Astrocyte of the spinal cord (primary cell): ENCODE measurements at regions not wholly inside any gene's neighbourhood (a gene's known extent, or its start where the extent isn't known, plus 50 kb on each side); places are given as distances from the start of the nearest gene placed in this dataset.

Source experiments
- DNase-seq: peaks from one replicate; pipeline ENCODE4 v3.0.0; 2011; ENCODE audit warnings: low read depth, low spot score
- H3K4me3 ChIP-seq: 2 replicates; pipeline ENCODE4 v1.5.1; 2011; ENCODE audit warnings: low read depth, mild to moderate bottlenecking, low read length, moderate library complexity
- CTCF ChIP-seq: IDR thresholded peaks from 2 replicates; pipeline ENCODE4 v1.5.1; 2012; ENCODE audit warnings: low read depth, mild to moderate bottlenecking, low read length, inconsistent platforms
- in situ Hi-C: cut with HindIII; loops from 2 replicates; pipeline ENCODE4 v1.10.0; 2017; ENCODE audit warnings: low sequenced_read_pairs

DNA sequence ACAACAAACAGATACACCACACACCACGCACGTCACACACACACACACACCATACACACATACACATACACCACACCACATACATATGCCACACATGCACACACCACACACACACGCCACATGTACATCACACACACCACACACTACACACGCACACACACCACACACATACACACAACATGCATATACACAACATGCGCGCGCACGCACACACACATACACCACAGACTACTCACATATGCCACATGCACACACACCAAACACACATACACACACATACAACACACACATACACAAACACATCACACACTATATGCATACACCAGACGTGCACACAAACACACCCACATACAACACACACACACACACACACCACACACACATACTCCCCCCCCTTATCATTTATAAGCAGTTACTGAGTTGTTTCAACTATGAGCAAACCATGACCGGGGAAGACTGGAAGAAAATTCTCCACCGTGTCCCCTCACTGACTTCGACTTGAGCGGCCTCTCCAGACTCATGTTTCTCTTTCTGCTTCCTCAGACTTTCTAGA, 126.7 kb upstream of the IQSEC1 start:
- no peak overlapping the region for H3K4me3 ChIP-seq
- in situ Hi-C loops = no loop called here
- DNase-seq = no peak
- TF ChIP-seq CTCF = no peak

DNA sequence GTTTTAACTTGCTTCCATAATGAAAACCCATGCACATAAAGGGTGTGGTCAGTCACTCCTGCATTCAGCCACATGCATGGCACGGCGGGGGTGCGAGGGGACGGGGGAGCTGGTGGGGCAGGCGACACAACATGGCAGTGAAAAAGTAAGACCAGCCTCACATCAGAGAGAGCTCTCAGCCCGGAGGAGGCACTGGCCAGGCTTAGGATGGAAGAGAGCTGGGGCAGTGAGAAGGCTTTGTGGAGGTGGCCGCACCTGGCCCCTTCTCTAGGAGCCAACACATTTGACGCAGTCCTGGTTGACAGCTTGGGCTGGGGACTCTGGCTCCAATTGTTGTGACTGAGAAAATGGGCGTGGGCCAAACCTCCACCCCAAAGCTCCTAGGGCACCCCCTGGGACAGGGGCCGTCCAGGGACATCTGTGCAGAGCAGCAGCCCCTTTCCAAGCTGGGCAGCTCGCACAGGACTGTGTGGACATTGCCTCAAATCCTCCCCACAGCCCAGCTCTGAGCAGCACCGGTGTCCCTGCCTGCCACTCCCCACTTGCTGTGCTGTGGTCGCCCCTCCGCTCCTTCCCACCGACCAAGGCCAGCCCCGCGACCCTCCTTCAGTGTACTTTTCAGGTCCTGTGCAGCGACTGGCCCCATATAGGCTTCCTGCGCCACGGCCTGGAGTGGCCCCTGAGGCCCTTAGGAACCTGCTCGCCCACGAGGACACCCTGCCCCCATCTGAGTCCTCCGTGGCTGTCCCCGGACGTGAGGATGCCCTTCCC, 126.0 kb upstream of the IQSEC1 start:
- in situ Hi-C loops = no loop called here
- DNase-seq = no peak
- H3K4me3 ChIP-seq = no peak overlapping the region
- TF ChIP-seq CTCF = no peak

- TF ChIP-seq CTCF = no peak
Measured at GRCh38 chr3:13198264-13198879, 125.1 kb upstream of the IQSEC1 start.

GRCh38 chr3:13197795-13198194, 124.6 kb upstream of the IQSEC1 start:
- H3K4me3 ChIP-seq = no peak overlapping the region
- no peak for DNase-seq
- in situ Hi-C loops = no loop called here
- no peak for TF ChIP-seq CTCF

More at GRCh38 chr3:13198264-13198879, 125.1 kb upstream of the IQSEC1 start:
- no peak for DNase-seq
- in situ Hi-C loops = no loop called here
- no peak overlapping the region for H3K4me3 ChIP-seq

GRCh38 chr3:13197281-13197680, 124.1 kb upstream of the IQSEC1 start:
- no peak for DNase-seq
- TF ChIP-seq CTCF = no peak
- no peak overlapping the region for H3K4me3 ChIP-seq
- in situ Hi-C loops = no loop called here

DNA sequence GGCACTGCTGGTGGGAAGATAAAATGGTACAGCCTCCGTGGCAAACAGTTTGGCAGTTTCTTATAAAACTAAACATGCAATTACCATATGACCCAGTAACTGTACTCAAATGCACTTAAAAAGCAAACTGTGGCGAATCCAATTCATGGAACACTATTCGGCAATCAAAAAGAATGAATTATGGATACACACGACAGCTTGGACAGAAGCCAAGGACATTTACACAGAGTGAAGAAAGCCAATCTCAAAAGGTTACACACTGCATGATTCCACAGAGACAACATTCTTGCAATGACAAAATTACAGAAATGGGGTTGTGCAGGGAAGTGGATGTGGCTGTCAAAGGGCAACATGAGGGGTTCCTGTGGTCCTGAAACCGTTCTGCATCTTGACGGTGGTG, 122.1 kb upstream of the IQSEC1 start:
- DNase-seq = no peak
- in situ Hi-C loops = no loop called here
- no peak for TF ChIP-seq CTCF
- no peak overlapping the region for H3K4me3 ChIP-seq
